Kidney (tissue), 13 donors: ENCODE measurements at regions not wholly inside any gene's neighbourhood (a gene's known extent, or its start where the extent isn't known, plus 50 kb on each side); places are given as distances from the start of the nearest gene placed in this dataset.

Experiments
- DNase-seq, 5 donors: peaks; one replicate each; pipeline ENCODE4 v3.0.0-alpha.2; 2013 to 2020
- FAIRE-seq: peaks from 2 replicates; lab custom pipeline; 2012; peaks lifted over from hg19 to GRCh38; lab: Jason Lieb, UNC
- H3K27ac ChIP-seq, 2 donors: one replicate each; pipeline ENCODE4 v1.7.0; 2013; ENCODE audit warnings: low read depth in 2 of 2, low read length in 2 of 2, inconsistent platforms in 1 of 2
- H3K27me3 ChIP-seq: one replicate; pipeline ENCODE4 v1.7.1; 2013; ENCODE audit warnings: low read length, inconsistent platforms; ENCODE audit not compliant: control insufficient read depth, insufficient read depth
- H3K36me3 ChIP-seq, 3 donors: one replicate each; pipeline versions ENCODE4 v1.7.0 to v1.7.1; 2013; ENCODE audit warnings: low read length in 3 of 3, control low read depth in 1 of 3, inconsistent platforms in 1 of 3; ENCODE audit not compliant: insufficient read depth in 3 of 3, control insufficient read depth in 2 of 3
- H3K4me1 ChIP-seq, 3 donors: one replicate each; pipeline versions ENCODE4 v1.7.0 to v1.7.1; 2013; ENCODE audit warnings: low read length in 3 of 3, inconsistent platforms in 1 of 3, low read depth in 1 of 3; ENCODE audit not compliant: control insufficient read depth in 2 of 3, insufficient read depth in 2 of 3
- H3K4me3 ChIP-seq, 3 donors: one replicate each; pipeline versions ENCODE4 v1.7.0 to v1.8.1; 2013; ENCODE audit warnings: low read length in 3 of 3, control low read depth in 1 of 3, inconsistent platforms in 1 of 3
- H3K9ac ChIP-seq, 3 donors: one replicate each; pipeline versions ENCODE4 v1.7.0 to v1.7.1; 2013; ENCODE audit warnings: low read length in 3 of 3, control low read depth in 1 of 3, inconsistent platforms in 1 of 3
- H3K9me3 ChIP-seq, 3 donors: one replicate each; pipeline versions ENCODE4 v1.7.0 to v1.7.1; 2013; ENCODE audit warnings: low read length in 3 of 3, control low read depth in 1 of 3, inconsistent platforms in 1 of 3; ENCODE audit not compliant: control insufficient read depth in 2 of 3, insufficient read depth in 1 of 3
- CTCF ChIP-seq: IDR thresholded peaks from 3 replicates; pipeline ENCODE4 v1.5.1; 2012; ENCODE audit warnings: mild to moderate bottlenecking, moderate library complexity, borderline replicate concordance; ENCODE audit not compliant: insufficient read depth; ENCODE audit errors: extremely low read depth
- intact Hi-C: fragments of 100-400 bp; cut with DNase I; formaldehyde crosslinking; loops from one replicate; pipeline ENCODE4 v1.11.1; 2022
- donor health status: control.
- donor health status: control.
- donor health status: control.
- donor health status: control.
- donor health status: control.
- donor health status: DM: yes; HTN: yes; CAD: no.
- donor health status: Normal renal cell carcinoma (clear cell type).

DNA sequence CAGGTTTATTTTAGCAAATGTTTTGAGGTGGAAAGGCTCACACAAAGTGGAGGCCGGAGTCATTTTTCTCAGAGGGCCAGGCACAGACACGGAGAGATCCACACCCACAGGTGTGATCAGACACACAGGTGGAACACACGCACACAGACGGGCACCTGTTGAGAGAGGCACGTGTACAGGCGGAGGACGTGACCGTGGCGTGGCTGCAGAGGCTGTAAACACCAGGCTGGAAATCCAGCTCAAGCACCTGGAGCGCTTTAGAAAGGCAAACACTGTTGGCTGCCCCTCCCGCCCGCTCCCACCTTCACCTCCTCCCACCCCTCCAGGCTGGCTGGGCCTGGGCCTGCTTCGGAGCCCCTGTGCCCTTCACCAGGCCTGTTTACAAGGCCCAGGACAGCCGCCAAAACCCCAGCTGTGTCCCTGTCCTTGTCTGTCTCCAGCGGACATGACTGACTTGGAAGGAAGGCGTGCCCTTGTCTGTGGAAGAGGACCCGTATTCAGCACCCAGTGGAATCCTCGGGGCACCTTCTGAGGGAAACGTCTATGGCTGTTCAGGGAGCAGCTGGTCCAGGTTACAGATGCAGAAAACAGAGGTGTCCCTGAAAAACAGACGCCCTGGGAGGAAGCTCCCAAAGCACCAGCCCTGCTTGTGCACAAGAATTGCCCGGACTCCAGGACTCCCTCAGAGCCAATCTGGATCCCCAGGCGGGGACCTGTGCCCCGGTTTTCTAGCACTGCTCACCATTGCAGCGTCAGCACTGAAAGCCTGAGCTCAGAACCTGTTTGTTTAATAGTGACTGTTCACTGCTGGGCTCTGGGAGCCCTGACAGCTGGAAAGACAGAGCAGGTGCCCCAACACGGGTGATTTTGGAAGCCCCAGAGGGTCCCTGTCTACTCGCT lies 134.3 kb upstream of the HAAO start:
- no peak for TF ChIP-seq CTCF
- H3K36me3 ChIP-seq, result no peaks in the 10 kb centered on the region
- intact Hi-C loops, result no loop called here
- DNase-seq, result peak in 4 of 5 donors; percentile 67 to 77 (median 71)
- peak overlapping the region; percentile 97 to 98 for H3K27ac ChIP-seq
- H3K4me3 ChIP-seq, result no peak overlapping the region
- no peak for FAIRE-seq
- peaks cover 46 to 89% (median 86%) of the 10 kb centered on the region in 3 donors for H3K4me1 ChIP-seq
- H3K27me3 ChIP-seq, result no peaks in the 10 kb centered on the region
- no peaks in the 10 kb centered on the region for H3K9me3 ChIP-seq
- peak overlapping the region in 1 of 3 donors; percentile 69 for H3K9ac ChIP-seq

DNA sequence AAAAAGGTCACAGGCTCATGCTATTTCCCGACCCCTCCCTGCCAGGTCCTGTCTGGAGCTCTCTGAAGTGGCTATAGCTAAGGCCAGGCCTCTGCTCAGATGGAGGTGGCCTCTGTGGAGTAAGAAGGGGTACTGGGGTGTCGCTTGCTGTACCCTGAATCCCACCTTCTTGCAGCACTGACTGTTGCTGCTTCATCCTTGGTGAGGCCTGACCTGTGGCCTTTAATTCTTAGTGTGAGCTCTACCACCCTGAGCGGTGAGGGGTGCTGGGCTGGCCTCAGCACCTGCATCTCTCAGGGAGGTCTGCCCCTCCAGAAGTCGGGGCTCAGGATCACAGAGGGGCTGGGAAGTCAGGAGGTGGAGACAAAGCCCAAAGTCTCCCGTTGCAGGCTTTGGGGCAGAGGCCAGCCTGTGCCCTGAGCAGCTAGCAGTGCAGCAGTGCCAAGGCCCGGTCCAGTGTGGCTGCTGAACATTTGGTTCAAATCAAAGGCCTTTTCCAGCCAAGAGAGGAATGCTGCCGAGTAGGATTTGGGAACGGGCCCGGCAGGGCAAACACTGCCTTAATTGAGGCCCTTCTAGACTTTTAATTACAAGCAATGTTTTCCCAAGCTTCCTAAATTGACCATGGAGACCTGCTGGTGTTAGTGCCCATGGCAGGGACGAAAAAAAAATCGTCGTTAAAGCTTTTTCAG lies 133.5 kb upstream of the HAAO start:
- no peaks in the 10 kb centered on the region for H3K27me3 ChIP-seq
- TF ChIP-seq CTCF, result no peak
- DNase-seq, result peak in 3 of 5 donors; percentile 57 to 74 (median 65)
- peak overlapping the region; percentile 97 to 98 for H3K27ac ChIP-seq
- FAIRE-seq, result no peak
- no peaks in the 10 kb centered on the region for H3K36me3 ChIP-seq
- H3K4me3 ChIP-seq, result no peak overlapping the region
- H3K9me3 ChIP-seq, result no peaks in the 10 kb centered on the region
- H3K4me1 ChIP-seq, result peaks cover 46 to 88% (median 86%) of the 10 kb centered on the region in 3 donors
- H3K9ac ChIP-seq, result peak overlapping the region in 1 of 3 donors; percentile 69
- intact Hi-C loops, result no loop called here

- intact Hi-C loops, result no loop called here
- no peaks in the 10 kb centered on the region for H3K9me3 ChIP-seq
- H3K27ac ChIP-seq, result peak overlapping the region; percentile 97 to 98
- H3K4me1 ChIP-seq, result peaks cover 42 to 77% (median 75%) of the 10 kb centered on the region in 3 donors
- H3K27me3 ChIP-seq, result no peaks in the 10 kb centered on the region
- H3K36me3 ChIP-seq, result no peaks in the 10 kb centered on the region
- DNase-seq (no peak), FAIRE-seq (no peak)
- H3K9ac ChIP-seq, result peak overlapping the region in 2 of 3 donors; percentile 0 to 69
- TF ChIP-seq CTCF, result no peak
- H3K4me3 ChIP-seq, result peak overlapping the region in 1 of 3 donors; percentile 11
Measured at GRCh38 chr2:42924418-42924886, 132.1 kb upstream of the HAAO start.
